ENCODE measurements at regions not wholly inside any gene's neighbourhood (a gene's known extent, or its start where the extent isn't known, plus 50 kb on each side); places are given as distances from the start of the nearest gene placed in this dataset.

DNA sequence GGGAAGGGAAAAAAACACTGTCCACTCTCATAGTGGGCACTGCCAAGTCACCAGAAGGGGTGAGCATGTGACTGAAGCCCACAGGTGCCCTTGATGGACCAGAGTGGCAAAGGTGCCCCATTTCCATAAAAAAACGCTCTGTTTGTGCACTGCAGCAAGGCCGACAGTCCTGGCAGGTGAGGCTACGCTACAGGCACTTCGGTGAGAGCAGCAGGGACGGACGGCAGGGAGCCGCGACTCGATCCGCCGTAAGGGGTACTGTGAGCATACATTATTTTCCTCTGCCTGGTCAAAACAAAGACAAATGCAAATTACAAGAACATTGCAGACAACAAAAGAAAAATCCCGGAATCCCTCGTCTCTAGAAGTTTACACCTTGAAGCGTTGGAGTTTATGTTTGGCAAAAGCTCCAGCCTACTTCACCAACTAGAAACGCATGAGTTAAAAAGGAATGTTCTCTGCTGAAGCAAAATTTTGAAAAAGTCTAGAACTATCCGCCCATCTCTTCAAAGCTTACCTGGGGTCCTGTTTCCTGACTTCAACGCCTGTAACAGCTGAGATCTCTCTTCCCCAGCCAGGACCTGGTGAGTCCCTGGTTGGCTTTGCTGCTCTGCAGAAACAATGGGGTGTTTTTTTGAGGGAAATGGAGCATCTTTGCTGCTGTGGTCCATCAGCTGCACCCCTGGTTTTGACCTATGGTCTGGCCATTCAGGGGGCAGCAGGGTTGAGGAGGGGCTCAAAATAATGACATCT lies 52.9 kb upstream of the RFLNA start:
- no peak overlapping the region for H3K4me2 ChIP-seq (ENCODE audit: low read length)
- H3K27ac ChIP-seq (ENCODE audit: low read length): no peak overlapping the region
- H3K36me3 ChIP-seq (ENCODE audit: insufficient read depth, low read length): no peaks in the 10 kb centered on the region
- no peaks in the 10 kb centered on the region for H3F3A ChIP-seq (ENCODE audit: insufficient read depth, low read length, poor library complexity, severe bottlenecking)
- H2AFZ ChIP-seq (ENCODE audit: low read depth, low read length): no peak overlapping the region
- TF ChIP-seq, protein P1, sequence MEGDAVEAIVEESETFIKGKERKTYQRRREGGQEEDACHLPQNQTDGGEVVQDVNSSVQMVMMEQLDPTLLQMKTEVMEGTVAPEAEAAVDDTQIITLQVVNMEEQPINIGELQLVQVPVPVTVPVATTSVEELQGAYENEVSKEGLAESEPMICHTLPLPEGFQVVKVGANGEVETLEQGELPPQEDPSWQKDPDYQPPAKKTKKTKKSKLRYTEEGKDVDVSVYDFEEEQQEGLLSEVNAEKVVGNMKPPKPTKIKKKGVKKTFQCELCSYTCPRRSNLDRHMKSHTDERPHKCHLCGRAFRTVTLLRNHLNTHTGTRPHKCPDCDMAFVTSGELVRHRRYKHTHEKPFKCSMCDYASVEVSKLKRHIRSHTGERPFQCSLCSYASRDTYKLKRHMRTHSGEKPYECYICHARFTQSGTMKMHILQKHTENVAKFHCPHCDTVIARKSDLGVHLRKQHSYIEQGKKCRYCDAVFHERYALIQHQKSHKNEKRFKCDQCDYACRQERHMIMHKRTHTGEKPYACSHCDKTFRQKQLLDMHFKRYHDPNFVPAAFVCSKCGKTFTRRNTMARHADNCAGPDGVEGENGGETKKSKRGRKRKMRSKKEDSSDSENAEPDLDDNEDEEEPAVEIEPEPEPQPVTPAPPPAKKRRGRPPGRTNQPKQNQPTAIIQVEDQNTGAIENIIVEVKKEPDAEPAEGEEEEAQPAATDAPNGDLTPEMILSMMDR (IDR thresholded peaks at IDR 0.05; ENCODE audit: poor library complexity, severe bottlenecking): no peak
- no peaks in the 10 kb centered on the region for H3K9me2 ChIP-seq (ENCODE audit: insufficient read depth, low read length)
- no peaks in the 10 kb centered on the region for H4K20me1 ChIP-seq (ENCODE audit: insufficient read depth)
- H3K4me3 ChIP-seq (ENCODE audit: low read length): no peak overlapping the region
- H3K9me3 ChIP-seq (ENCODE audit: low read length): no peaks in the 10 kb centered on the region
- no peaks in the 10 kb centered on the region for H3K79me2 ChIP-seq (replicated peaks; ENCODE audit: insufficient read depth, low read length)
- H3K9ac ChIP-seq (ENCODE audit: low read length): no peak overlapping the region
- no peaks in the 10 kb centered on the region for H3K27me3 ChIP-seq (ENCODE audit: insufficient read depth, low read depth, low read length)

DNA sequence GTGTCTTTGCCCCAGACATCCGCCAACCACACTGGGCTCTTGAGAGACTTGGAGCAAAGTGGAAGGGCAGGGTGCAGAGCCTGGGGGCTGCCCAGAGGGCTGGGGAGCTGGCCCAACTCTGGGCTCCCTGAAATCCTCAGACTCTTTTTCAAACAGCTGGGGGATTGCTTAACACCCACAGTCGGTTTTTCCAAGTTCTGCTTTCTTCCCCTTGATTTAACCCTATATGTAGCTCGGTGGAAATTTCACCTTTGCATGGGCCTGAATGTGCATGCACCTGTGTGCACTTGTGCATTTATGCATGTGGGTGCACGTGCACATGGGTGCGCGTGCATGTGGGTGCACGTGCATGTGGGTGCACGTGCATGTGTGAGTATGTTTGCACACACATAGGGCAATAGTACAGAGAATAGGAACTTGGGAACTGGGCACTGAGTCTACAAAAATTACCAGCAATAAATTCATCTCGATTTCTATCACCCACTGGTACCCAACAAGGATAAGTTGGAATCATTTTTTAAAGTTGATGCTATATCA lies 52.3 kb upstream of the RFLNA start:
- H3K9me2 ChIP-seq (ENCODE audit: insufficient read depth, low read length): no peaks in the 10 kb centered on the region
- H3K4me2 ChIP-seq (ENCODE audit: low read length): no peak overlapping the region
- H3K9ac ChIP-seq (ENCODE audit: low read length): no peak overlapping the region
- H3K27ac ChIP-seq (ENCODE audit: low read length): no peak overlapping the region
- no peaks in the 10 kb centered on the region for H3K9me3 ChIP-seq (ENCODE audit: low read length)
- H2AFZ ChIP-seq (ENCODE audit: low read depth, low read length): no peak overlapping the region
- H4K20me1 ChIP-seq (ENCODE audit: insufficient read depth): no peaks in the 10 kb centered on the region
- H3K27me3 ChIP-seq (ENCODE audit: insufficient read depth, low read depth, low read length): no peaks in the 10 kb centered on the region
- no peaks in the 10 kb centered on the region for H3K79me2 ChIP-seq (replicated peaks; ENCODE audit: insufficient read depth, low read length)
- H3K36me3 ChIP-seq (ENCODE audit: insufficient read depth, low read length): no peaks in the 10 kb centered on the region
- no peaks in the 10 kb centered on the region for H3F3A ChIP-seq (ENCODE audit: insufficient read depth, low read length, poor library complexity, severe bottlenecking)
- no peak overlapping the region for H3K4me3 ChIP-seq (ENCODE audit: low read length)
- TF ChIP-seq EZH2 (IDR thresholded peaks at IDR 0.05; ENCODE audit: borderline replicate concordance, insufficient read depth, low read length, poor library complexity, severe bottlenecking) (no peak), RAD21 (conservative IDR thresholded peaks at IDR 0.05) (no peak), TAF1 (IDR thresholded peaks at IDR 0.05; ENCODE audit: low read depth) (no peak), EP300 (conservative IDR thresholded peaks at IDR 0.05; ENCODE audit: poor library complexity, severe bottlenecking) (no peak), MXI1 (conservative IDR thresholded peaks at IDR 0.05; ENCODE audit: poor library complexity, severe bottlenecking) (no peak), SMC3 (conservative IDR thresholded peaks at IDR 0.05; ENCODE audit: poor library complexity) (no peak), POLR2AphosphoS5 (IDR thresholded peaks at IDR 0.05) (no peak)
- TF ChIP-seq, protein P1 (IDR thresholded peaks at IDR 0.05; ENCODE audit: poor library complexity, severe bottlenecking): no peak
- TF ChIP-seq, protein P2, sequence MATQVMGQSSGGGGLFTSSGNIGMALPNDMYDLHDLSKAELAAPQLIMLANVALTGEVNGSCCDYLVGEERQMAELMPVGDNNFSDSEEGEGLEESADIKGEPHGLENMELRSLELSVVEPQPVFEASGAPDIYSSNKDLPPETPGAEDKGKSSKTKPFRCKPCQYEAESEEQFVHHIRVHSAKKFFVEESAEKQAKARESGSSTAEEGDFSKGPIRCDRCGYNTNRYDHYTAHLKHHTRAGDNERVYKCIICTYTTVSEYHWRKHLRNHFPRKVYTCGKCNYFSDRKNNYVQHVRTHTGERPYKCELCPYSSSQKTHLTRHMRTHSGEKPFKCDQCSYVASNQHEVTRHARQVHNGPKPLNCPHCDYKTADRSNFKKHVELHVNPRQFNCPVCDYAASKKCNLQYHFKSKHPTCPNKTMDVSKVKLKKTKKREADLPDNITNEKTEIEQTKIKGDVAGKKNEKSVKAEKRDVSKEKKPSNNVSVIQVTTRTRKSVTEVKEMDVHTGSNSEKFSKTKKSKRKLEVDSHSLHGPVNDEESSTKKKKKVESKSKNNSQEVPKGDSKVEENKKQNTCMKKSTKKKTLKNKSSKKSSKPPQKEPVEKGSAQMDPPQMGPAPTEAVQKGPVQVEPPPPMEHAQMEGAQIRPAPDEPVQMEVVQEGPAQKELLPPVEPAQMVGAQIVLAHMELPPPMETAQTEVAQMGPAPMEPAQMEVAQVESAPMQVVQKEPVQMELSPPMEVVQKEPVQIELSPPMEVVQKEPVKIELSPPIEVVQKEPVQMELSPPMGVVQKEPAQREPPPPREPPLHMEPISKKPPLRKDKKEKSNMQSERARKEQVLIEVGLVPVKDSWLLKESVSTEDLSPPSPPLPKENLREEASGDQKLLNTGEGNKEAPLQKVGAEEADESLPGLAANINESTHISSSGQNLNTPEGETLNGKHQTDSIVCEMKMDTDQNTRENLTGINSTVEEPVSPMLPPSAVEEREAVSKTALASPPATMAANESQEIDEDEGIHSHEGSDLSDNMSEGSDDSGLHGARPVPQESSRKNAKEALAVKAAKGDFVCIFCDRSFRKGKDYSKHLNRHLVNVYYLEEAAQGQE (IDR thresholded peaks at IDR 0.05; ENCODE audit: borderline replicate concordance): no peak

All from neural cell (in vitro differentiated cells).